ENCODE measurements at regions not wholly inside any gene's neighbourhood (a gene's known extent, or its start where the extent isn't known, plus 50 kb on each side); places are given as distances from the start of the nearest gene placed in this dataset.
"Not testable (repeated sequence)": the region's sequence is repeated elsewhere in the genome, so short reads cannot be mapped to it uniquely, and the experiment has no call there.

- no peak for DNase-seq
Observed at GRCh38 chr18:39347701-39348100, 1782.1 kb upstream of the CELF4 start.

- DNase-seq = peak in 3 of 56 donors; percentile 2 to 11 (median 5)
Observed at GRCh38 chr18:39346916-39347315, 1781.3 kb upstream of the CELF4 start.

- no peak for DNase-seq
Observed at GRCh38 chr18:39345321-39345720, 1779.7 kb upstream of the CELF4 start.

- no peak for DNase-seq
Observed at GRCh38 chr18:39344487-39344886, 1778.9 kb upstream of the CELF4 start.

- DNase-seq = no peak
Observed at GRCh38 chr18:39341129-39341528, 1775.5 kb upstream of the CELF4 start.

- DNase-seq = no peak
Observed at GRCh38 chr18:39340418-39340817, 1774.8 kb upstream of the CELF4 start.

GRCh38 chr18:39329496-39330275 is 1764.1 kb upstream of the CELF4 start:
- DNase-seq = no peak

- DNase-seq = peak in 4 of 56 donors; percentile 1 to 28 (median 8)
Observed at GRCh38 chr18:39326772-39327171, 1761.2 kb upstream of the CELF4 start.

GRCh38 chr18:39325973-39326372 is 1760.4 kb upstream of the CELF4 start:
- no peak for DNase-seq

GRCh38 chr18:39319141-39319540 is 1753.5 kb upstream of the CELF4 start:
- DNase-seq = no peak

GRCh38 chr18:39318462-39318861 is 1752.9 kb upstream of the CELF4 start:
- DNase-seq = no peak

- DNase-seq = peak in 5 of 56 donors; percentile 2 to 20 (median 6)
Observed at GRCh38 chr18:39318008-39318407, 1752.4 kb upstream of the CELF4 start.

- DNase-seq = no peak
Observed at GRCh38 chr18:39314595-39314994, 1749.0 kb upstream of the CELF4 start.

- no peak for DNase-seq
Observed at GRCh38 chr18:39313992-39314391, 1748.4 kb upstream of the CELF4 start.

- DNase-seq = no peak
Observed at GRCh38 chr18:39311111-39311712, 1745.6 kb upstream of the CELF4 start.

GRCh38 chr18:39308931-39309521 is 1743.4 kb upstream of the CELF4 start:
- DNase-seq = not testable (repeated sequence)

GRCh38 chr18:39305766-39306165 is 1740.2 kb upstream of the CELF4 start:
- no peak for DNase-seq

GRCh38 chr18:39302481-39302880 is 1736.9 kb upstream of the CELF4 start:
- no peak for DNase-seq

GRCh38 chr18:39299152-39299551 is 1733.6 kb upstream of the CELF4 start:
- DNase-seq = peak in 1 of 56 donors; percentile 2

- no peak for DNase-seq
Observed at GRCh38 chr18:39297225-39297624, 1731.6 kb upstream of the CELF4 start.

- no peak for DNase-seq
Observed at GRCh38 chr18:39296293-39296888, 1730.8 kb upstream of the CELF4 start.

- DNase-seq = no peak
Observed at GRCh38 chr18:39276764-39277163, 1711.2 kb upstream of the CELF4 start.
